ENCODE measurements at regions not wholly inside any gene's neighbourhood (a gene's known extent, or its start where the extent isn't known, plus 50 kb on each side); places are given as distances from the start of the nearest gene placed in this dataset.

- DNase-seq (ENCODE audit: low read depth), result no peak
- no peak for TF ChIP-seq POLR2A (IDR thresholded peaks at IDR 0.05; ENCODE audit: extremely low read depth, insufficient read length)
Observed at GRCh38 chr15:46808834-46809233, 908.5 kb upstream of the SEMA6D start.

GRCh38 chr15:46815240-46815639 is 902.1 kb upstream of the SEMA6D start:
- DNase-seq (ENCODE audit: low read depth), result no peak
- H3K4me3 ChIP-seq (ENCODE audit: low read depth, low read length), result no peak overlapping the region
- no peak for TF ChIP-seq CTCF (IDR thresholded peaks at IDR 0.05; ENCODE audit: low read depth, low read length)
- no peak for TF ChIP-seq MAX (IDR thresholded peaks at IDR 0.05; ENCODE audit: low read depth, low read length)
- TF ChIP-seq MYC (IDR thresholded peaks at IDR 0.05; ENCODE audit: low read depth, low read length), result no peak
- no peak for TF ChIP-seq POLR2A (IDR thresholded peaks at IDR 0.05; ENCODE audit: extremely low read depth, insufficient read length)

More at GRCh38 chr15:46808834-46809233, 908.5 kb upstream of the SEMA6D start:
- H3K4me3 ChIP-seq (ENCODE audit: low read depth, low read length), result no peak overlapping the region

GRCh38 chr15:46815765-46816164 is 901.5 kb upstream of the SEMA6D start:
- H3K4me3 ChIP-seq (ENCODE audit: low read depth, low read length), result no peak overlapping the region
- DNase-seq (ENCODE audit: low read depth), result no peak
- TF ChIP-seq MAX (IDR thresholded peaks at IDR 0.05; ENCODE audit: low read depth, low read length) (no peak), MYC (IDR thresholded peaks at IDR 0.05; ENCODE audit: low read depth, low read length) (no peak), POLR2A (IDR thresholded peaks at IDR 0.05; ENCODE audit: extremely low read depth, insufficient read length) (no peak), CTCF (IDR thresholded peaks at IDR 0.05; ENCODE audit: low read depth, low read length) (no peak)

- TF ChIP-seq MYC (IDR thresholded peaks at IDR 0.05; ENCODE audit: low read depth, low read length) (no peak), MAX (IDR thresholded peaks at IDR 0.05; ENCODE audit: low read depth, low read length) (no peak), CTCF (IDR thresholded peaks at IDR 0.05; ENCODE audit: low read depth, low read length) (no peak), POLR2A (IDR thresholded peaks at IDR 0.05; ENCODE audit: extremely low read depth, insufficient read length) (no peak)
- H3K4me3 ChIP-seq (ENCODE audit: low read depth, low read length), result no peak overlapping the region
- DNase-seq (ENCODE audit: low read depth), result no peak
Observed at GRCh38 chr15:46848704-46849103, 868.6 kb upstream of the SEMA6D start.

GRCh38 chr15:46853600-46853999 is 863.7 kb upstream of the SEMA6D start:
- TF ChIP-seq MAX (IDR thresholded peaks at IDR 0.05; ENCODE audit: low read depth, low read length) (no peak), POLR2A (IDR thresholded peaks at IDR 0.05; ENCODE audit: extremely low read depth, insufficient read length) (no peak), MYC (IDR thresholded peaks at IDR 0.05; ENCODE audit: low read depth, low read length) (no peak), CTCF (IDR thresholded peaks at IDR 0.05; ENCODE audit: low read depth, low read length) (no peak)
- DNase-seq (ENCODE audit: low read depth), result no peak
- no peak overlapping the region for H3K4me3 ChIP-seq (ENCODE audit: low read depth, low read length)

- no peak for DNase-seq (ENCODE audit: low read depth)
- no peak for TF ChIP-seq POLR2A (IDR thresholded peaks at IDR 0.05; ENCODE audit: extremely low read depth, insufficient read length)
- TF ChIP-seq MYC (IDR thresholded peaks at IDR 0.05; ENCODE audit: low read depth, low read length), result no peak
- TF ChIP-seq MAX (IDR thresholded peaks at IDR 0.05; ENCODE audit: low read depth, low read length), result no peak
- TF ChIP-seq CTCF (IDR thresholded peaks at IDR 0.05; ENCODE audit: low read depth, low read length), result no peak
- no peak overlapping the region for H3K4me3 ChIP-seq (ENCODE audit: low read depth, low read length)
Observed at GRCh38 chr15:46854564-46854963, 862.7 kb upstream of the SEMA6D start.
